GM12873 (cell line): ENCODE measurements at regions not wholly inside any gene's neighbourhood (a gene's known extent, or its start where the extent isn't known, plus 50 kb on each side); places are given as distances from the start of the nearest gene placed in this dataset.

ENCODE experiments used
- TF ChIP-seq, protein P1 (sequence below): IDR thresholded peaks from 2 replicates; pipeline ENCODE4 v1.5.1; 2012; ENCODE audit warnings: low read depth, mild to moderate bottlenecking, moderate library complexity, low read length, control low read depth; ENCODE audit not compliant: insufficient read depth; ENCODE audit errors: missing control alignments

DNA sequence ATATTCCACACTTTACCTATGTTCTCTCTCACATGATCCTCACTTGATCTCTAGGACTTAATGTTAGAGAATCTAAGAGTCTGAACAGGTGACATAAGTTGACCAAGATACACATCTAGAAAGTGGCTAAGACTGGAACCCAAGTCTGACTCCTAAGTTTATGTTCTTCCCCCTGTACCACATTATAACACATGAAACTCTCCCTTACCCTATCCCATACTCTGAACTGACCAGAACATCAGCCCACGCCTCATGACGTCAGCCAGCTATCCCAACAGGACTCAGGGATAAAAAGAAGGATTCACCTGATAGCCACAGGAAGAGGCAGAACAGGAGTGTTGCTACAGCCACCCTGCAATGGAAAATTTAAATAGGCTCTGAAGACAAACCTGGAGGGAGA lies 392.2 kb downstream of the ZEB2 start:
- TF ChIP-seq, protein P1, sequence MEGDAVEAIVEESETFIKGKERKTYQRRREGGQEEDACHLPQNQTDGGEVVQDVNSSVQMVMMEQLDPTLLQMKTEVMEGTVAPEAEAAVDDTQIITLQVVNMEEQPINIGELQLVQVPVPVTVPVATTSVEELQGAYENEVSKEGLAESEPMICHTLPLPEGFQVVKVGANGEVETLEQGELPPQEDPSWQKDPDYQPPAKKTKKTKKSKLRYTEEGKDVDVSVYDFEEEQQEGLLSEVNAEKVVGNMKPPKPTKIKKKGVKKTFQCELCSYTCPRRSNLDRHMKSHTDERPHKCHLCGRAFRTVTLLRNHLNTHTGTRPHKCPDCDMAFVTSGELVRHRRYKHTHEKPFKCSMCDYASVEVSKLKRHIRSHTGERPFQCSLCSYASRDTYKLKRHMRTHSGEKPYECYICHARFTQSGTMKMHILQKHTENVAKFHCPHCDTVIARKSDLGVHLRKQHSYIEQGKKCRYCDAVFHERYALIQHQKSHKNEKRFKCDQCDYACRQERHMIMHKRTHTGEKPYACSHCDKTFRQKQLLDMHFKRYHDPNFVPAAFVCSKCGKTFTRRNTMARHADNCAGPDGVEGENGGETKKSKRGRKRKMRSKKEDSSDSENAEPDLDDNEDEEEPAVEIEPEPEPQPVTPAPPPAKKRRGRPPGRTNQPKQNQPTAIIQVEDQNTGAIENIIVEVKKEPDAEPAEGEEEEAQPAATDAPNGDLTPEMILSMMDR: no peak

DNA sequence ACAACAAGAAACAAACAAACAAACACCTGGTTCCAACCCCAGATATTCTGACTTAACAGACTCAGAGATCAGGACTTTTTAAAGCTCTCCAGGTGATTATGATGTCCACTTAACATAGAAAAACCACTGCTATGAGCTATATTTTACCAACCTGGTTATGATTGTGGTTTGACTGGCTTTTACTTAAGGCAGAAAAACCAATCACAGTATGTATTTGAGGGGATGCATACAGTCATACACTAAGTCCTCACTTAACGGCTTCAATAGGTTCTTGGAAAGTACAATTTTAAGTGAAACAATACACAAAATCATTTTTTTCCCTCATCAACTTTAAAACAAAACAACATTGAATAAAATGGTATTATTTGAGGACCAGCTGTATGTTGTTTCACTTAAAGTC lies 393.6 kb downstream of the ZEB2 start:
- TF ChIP-seq, protein P1: no peak

DNA sequence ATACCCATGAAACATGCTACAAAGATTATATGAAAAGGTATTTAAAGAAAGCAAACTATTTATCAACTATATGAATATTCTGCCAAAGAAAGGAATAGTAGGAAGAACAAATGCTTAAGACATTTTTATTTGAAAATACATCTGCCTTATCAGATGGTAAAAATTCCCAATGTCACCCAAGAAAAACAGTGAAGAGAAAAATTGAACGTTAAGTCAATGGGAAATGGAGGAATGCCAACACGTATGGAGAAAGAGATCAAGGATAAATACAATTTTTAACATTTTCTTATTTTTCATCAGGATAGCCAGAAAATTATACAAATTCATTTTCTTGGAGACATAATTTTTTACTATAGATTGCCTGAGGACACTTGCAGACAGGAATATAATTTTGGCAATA lies 394.2 kb downstream of the ZEB2 start:
- TF ChIP-seq, protein P1: no peak

DNA sequence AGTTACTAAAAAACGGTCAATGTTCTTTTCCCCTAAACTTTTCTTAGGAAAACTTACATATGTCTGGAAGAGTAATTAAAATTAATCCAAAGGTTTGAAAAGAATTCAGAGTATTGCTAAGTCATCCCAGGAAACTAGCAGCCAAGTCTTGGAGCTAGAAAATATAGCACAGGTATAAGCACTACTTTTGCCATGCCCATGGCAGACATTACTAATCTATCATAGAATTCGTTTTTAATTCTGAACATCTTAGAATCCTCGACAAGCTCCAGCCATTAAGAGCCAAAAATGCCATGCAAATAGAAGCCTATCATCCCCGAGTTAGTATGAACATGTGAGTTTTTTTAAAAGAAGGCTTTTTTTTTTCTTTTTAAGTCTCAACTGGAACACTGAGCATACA lies 395.0 kb downstream of the ZEB2 start:
- TF ChIP-seq, protein P1: no peak

DNA sequence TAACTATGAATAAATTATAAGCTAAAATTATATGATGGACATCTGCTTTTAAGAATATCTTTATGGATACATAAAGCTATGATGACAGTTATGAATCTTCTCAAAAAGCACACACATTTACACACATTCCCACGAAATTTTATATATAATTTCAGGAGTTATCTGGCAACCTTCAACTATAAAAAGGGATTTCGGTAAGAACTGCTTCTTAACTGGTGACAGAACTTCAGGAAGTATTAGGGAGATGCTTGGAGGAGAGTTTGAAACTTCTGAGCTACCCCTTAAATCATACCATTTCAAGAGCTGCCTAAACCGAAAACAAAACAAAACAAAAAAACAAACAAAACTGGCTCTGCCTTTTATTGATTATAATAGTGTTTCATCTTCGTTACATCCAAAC lies 399.4 kb downstream of the ZEB2 start:
- TF ChIP-seq, protein P1: no peak

DNA sequence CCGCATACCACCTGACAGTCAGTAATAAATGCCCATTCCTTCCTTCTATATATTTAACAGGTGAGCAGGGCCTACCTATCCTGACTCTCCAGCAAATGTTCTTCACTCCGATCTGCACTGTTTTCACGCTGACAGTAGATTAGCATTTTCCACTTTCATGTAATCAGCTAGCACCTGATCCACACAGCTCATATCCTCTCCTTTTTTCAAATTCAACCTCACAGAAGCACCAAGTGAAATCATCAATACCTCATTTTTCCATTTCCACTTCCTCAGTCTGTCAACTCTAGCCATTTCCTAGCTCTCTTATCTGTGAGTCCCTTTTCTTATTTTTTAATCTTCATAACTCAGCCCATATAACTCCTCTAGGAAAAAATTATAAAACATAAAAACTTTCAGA lies 402.8 kb downstream of the ZEB2 start:
- TF ChIP-seq, protein P1: no peak

DNA sequence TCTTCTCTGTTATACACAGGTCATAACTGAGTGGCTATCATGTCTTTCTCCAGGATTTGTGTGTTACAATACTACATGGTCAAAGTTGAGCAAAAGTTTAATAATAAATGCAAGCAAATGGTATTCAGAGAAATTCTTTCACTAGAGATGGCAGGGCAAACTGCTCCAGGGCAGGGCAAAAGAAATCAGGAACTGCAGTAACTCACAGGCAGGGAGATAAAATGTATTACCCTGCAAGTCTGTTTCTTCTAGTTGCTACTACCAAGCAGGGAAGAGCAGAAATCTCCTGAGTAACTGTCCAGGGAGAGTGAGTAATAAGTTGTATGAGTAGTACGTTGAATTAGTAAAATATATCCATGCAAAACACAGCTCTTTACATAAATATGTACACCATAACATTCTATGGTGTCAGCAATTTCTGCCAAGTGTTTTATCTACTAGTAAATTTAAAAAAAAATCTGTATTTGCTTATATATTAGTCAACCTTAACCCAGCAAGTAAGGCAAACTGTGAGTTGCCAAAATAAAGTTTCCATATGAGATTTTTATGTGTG lies 404.1 kb downstream of the ZEB2 start:
- TF ChIP-seq, protein P1: no peak
